ENCODE measurements at regions not wholly inside any gene's neighbourhood (a gene's known extent, or its start where the extent isn't known, plus 50 kb on each side); places are given as distances from the start of the nearest gene placed in this dataset.

DNA sequence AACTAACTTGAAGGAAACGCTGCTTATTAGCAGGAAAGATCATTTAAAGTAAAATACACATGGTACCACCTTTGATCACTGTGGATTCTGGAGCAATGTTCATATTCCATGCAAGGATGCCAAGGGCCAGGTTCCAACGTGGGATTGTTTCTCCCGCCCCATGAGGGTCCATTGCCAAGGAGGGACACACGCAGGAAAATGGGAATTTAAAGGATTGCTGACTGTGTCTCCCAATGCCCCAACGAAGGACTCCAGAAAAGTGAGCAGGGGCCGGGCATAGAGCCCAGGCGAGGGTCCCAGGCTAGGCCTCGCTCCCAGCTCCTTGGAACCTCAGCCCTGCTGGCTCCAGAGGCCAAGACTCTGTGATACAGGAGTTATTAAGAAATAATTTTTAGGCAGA is 111.2 kb downstream of the DACT2 start:
- no peak for DNase-seq (ENCODE audit: low spot score in 2 of 2)
- H3K4me1 Mint-ChIP-seq = no peaks in the 10 kb centered on the region

DNA sequence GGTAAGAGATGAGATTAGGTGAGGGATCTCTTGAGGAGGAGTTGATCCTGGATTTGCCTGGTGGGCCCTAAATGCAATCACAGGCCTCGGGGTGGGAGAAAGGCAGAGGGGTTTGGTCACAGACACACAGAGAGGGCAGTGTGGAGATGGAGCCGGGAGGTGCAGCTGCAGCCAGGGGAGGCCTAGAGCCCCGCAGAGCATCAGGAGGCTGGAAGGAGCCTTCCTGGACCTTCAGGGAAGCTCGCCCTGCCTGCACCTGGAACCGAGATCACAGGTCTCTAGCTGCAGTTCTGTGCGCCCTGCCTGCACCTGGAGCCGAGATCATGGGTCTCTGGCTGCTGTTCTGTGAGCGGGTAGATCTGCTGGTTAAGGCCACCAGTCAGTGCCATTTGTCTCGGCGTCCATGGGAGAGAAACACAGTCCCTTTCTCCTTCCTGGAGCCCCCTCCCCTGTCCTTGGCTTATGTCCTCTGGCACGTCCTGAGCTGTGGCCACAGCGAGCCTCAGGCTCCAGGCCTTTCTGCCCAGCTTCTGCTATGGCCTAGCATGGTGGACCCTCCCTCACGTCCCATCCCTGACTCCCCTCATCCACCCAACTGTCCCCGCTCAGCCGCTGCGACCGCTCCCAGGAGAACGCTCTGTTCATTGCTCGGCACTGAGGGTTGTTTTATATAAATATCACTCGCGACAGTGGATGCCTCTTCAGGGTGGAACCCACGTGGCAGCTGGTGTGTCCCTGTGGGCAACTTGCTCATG is 112.0 kb downstream of the DACT2 start:
- Mint-ChIP-seq H3K9me3 (no peaks in the 10 kb centered on the region), H3K4me1 (no peaks in the 10 kb centered on the region), H3K27ac (no peak overlapping the region), H3K36me3 (no peaks in the 10 kb centered on the region), H3K4me3 (no peak overlapping the region)
- ATAC-seq = no peak
- DNase-seq (ENCODE audit: low spot score in 2 of 2) = no peak

More for the DNA sequence above, 111.2 kb downstream of the DACT2 start:
- Mint-ChIP-seq H3K4me3 (no peak overlapping the region), H3K36me3 (no peaks in the 10 kb centered on the region), H3K27ac (no peak overlapping the region), H3K9me3 (no peaks in the 10 kb centered on the region)
- ATAC-seq = no peak

DNA sequence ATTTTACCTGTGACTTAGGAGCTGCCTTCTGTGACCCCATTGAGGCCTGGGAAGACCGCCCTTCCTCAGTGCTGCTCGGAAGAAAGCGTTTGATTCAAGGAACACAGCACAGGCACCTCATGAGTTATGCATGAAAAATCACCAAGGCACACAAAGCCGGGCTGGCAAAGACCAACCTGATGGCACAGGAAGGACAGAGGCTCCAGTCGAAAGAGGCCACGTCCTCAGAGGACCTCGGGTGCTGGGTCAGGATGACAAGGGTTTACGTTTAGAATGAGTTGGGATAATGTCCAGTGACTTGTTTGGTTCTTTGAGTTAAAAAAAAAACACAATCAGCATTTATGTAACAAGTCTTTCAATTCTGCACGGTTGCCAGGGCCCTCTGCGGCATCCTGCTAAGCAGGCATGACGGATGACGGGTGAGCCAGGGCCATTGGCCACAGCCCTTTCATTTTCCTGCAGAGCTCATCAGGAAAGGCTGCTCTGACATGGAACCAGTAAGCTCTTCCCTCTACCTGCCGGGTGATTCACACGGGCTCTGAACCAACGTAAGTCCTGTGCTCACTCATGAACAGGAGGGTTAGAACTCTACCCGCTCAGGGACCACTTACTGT is 112.8 kb downstream of the DACT2 start:
- DNase-seq (ENCODE audit: low spot score in 2 of 2) (no peak), ATAC-seq (no peak)
- Mint-ChIP-seq H3K27ac (no peak overlapping the region), H3K4me1 (no peaks in the 10 kb centered on the region), H3K9me3 (no peaks in the 10 kb centered on the region), H3K36me3 (no peaks in the 10 kb centered on the region), H3K4me3 (no peak overlapping the region)

DNA sequence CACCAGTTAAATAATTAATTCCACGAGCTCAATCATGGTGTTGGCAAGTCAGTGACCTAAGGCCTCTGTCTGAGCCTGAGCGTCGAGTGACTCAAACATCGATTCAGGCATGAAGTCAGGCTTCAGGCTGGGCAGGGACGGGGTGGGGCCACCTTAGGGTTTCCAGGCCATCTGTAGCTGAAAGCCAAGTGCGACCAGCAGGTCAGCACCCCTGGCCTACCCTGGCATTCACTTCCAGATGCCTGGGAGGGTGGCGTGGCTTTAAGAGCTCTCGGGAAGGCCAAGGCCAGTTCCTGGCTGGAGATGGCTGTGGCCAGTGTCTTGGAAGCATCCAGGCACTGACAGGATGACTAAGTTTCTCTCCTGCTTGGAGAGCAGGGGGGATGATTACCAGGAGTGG is 113.4 kb downstream of the DACT2 start:
- no peak for ATAC-seq
- Mint-ChIP-seq H3K27ac (no peak overlapping the region), H3K36me3 (no peaks in the 10 kb centered on the region)

DNA sequence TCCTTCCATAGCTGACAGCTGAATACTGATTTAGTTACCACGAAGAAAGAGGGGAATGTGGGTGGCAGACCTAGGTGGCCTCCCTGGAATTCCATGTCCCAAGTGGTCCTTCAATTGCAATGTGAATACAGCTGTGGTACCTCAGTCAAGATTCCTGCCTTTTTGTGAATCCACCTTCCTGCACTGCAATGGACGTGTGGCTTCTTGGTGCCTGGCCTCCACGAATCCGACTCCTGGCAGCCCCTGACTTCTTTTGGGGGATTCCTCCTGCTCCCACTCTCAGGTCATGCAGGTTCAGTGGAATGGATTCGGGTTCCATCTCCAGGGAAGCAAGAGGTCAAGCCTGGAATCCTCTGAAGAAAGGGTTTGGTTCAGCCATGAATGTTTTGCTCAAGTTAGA is 117.8 kb downstream of the DACT2 start:
- no peak for ATAC-seq
- no peaks in the 10 kb centered on the region for H3K36me3 Mint-ChIP-seq
- DNase-seq (ENCODE audit: low spot score in 2 of 2) = no peak
- no peaks in the 10 kb centered on the region for H3K9me3 Mint-ChIP-seq
- no peak overlapping the region for H3K27ac Mint-ChIP-seq
- no peak overlapping the region for H3K4me3 Mint-ChIP-seq
- H3K4me1 Mint-ChIP-seq = no peaks in the 10 kb centered on the region

More for the DNA sequence above, 113.4 kb downstream of the DACT2 start:
- H3K4me1 Mint-ChIP-seq = no peaks in the 10 kb centered on the region
- H3K4me3 Mint-ChIP-seq = no peak overlapping the region
- H3K9me3 Mint-ChIP-seq = no peaks in the 10 kb centered on the region
- no peak for DNase-seq (ENCODE audit: low spot score in 2 of 2)

DNA sequence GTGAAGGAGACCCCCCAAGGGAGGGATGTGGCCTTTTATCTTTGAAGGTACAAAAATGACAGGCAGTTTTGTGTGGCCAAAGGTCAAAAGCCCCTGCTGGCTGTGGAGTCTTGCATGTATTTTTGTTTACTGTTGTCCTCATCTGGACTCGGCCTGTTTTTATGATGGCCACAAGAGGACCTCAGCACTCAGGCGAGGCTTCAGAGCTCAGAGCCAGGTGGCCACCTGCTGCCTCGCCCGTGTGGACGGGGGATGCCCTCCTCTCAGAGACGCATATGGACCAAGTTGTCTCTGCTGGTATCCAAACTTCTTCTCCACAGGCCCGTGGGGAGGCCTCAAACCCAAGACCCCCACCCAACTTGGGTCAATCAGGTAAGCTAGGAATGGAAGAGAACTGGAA is 118.2 kb downstream of the DACT2 start:
- no peaks in the 10 kb centered on the region for H3K4me1 Mint-ChIP-seq
- H3K4me3 Mint-ChIP-seq = no peak overlapping the region
- no peak overlapping the region for H3K27ac Mint-ChIP-seq
- ATAC-seq (no peak), DNase-seq (ENCODE audit: low spot score in 2 of 2) (no peak)
- H3K9me3 Mint-ChIP-seq = no peaks in the 10 kb centered on the region
- no peaks in the 10 kb centered on the region for H3K36me3 Mint-ChIP-seq

DNA sequence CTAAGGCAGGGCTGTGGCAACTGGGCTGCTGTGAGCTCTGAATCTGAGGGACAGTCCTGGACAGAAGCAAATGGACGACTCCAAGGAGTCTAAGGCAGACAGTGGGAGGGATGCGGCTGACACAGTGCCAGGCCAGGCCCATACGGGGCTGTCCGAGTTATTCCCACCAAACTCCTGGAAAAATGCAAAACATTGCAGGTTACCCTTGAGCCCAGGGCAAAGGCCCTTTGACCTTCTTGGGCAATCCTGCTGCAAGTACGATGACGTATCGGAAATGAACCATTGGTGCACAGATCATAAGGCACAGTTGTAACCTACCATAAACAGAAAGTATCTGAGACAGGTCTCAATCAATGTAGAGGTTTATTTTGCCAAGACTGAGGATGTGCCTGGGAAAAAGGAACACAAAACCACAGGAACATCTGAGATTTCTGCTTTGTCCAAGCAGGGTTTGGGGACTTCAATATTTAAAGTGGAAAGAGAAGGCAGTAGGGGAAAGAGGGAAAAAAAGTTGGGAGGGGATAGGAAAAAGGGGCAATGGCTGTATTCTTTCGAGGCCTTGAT is 118.9 kb downstream of the DACT2 start:
- Mint-ChIP-seq H3K36me3 (no peaks in the 10 kb centered on the region), H3K9me3 (no peaks in the 10 kb centered on the region), H3K4me1 (no peaks in the 10 kb centered on the region), H3K4me3 (no peak overlapping the region), H3K27ac (no peak overlapping the region)
- DNase-seq (ENCODE audit: low spot score in 2 of 2) = no peak
- ATAC-seq = no peak

DNA sequence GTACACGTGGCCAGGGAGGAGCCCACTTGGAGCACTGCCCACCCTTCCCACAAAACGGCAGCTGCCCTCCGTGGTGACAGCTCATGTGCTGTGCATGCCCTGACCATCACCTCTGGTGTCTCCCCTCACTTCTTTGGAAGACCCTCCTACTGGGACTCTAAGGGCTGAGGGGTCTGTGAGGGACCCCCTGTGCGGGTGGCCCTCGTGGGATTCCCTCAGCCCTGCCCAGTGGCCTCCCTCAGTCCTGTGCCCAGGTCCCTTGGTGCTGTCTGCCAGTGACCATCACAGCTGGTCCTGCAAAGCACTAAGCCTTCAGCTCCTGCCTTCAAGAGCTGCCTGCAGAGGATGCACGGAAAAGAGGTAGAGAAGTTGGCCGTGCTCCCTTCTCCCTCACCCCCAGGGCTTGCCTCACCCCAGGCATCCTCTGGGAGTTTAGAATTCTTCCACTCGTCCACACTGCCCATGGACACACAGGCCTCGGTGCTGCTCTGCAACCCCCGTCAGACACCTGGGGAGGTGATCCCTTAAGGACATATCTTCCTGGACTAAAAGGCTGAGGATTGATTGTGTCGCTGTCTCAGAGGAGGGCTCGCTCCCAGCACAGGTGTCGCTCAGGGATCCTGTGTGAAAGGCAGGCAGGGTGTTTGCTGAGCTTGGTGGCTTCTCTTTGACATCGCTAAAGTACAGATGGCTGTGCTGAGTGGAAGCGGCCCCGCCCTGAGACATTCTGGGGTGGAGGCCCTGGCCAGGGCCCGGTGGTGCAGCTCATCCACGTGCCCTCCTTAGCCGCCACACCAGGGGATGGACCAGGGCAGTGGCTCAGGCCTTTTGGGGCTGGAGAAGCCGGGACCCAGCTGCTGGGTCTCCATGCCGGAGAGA is 119.5 kb upstream of the FRMD1 start:
- ATAC-seq (no peak), DNase-seq (ENCODE audit: low spot score in 2 of 2) (no peak)
- Mint-ChIP-seq H3K27ac (no peak overlapping the region), H3K4me3 (no peak overlapping the region), H3K4me1 (peaks cover 4% of the 10 kb centered on the region), H3K9me3 (no peaks in the 10 kb centered on the region), H3K36me3 (no peaks in the 10 kb centered on the region)

DNA sequence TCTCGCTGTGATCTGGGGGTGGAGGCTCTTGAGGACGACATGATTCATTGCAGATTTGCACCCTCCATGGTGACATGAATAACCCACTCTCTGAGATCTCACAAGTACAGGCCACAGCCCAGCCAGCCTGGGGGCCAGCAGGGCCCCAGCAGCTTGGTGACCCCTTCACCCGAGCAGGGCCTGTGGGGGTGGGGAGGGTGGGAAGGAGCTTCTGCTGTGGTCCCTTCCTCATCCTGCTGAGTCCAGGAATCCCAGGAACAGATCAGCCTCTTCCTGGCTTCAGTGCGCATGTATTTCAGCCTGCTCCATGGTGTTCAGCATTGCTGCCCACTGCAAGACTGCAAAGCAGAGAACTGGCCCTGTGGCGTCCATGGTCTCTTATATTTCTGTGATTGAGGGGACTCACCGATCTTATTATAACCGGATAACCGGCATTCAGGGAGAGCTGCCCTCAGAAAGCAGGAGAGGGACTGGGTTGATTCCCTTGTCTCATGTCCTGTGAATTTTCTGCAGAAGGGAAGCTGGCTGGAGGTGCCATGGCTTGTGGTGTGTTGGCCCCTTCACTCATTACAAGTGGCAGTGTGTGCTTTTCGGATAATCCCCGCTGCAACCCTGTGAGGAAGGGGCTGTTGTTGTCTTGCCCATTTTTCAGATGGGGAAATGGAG is 118.8 kb upstream of the FRMD1 start:
- Mint-ChIP-seq H3K4me1 (peaks cover 4% of the 10 kb centered on the region), H3K27ac (no peak overlapping the region), H3K9me3 (no peaks in the 10 kb centered on the region), H3K36me3 (no peaks in the 10 kb centered on the region), H3K4me3 (no peak overlapping the region)
- DNase-seq (ENCODE audit: low spot score in 2 of 2) = no peak
- ATAC-seq = no peak

DNA sequence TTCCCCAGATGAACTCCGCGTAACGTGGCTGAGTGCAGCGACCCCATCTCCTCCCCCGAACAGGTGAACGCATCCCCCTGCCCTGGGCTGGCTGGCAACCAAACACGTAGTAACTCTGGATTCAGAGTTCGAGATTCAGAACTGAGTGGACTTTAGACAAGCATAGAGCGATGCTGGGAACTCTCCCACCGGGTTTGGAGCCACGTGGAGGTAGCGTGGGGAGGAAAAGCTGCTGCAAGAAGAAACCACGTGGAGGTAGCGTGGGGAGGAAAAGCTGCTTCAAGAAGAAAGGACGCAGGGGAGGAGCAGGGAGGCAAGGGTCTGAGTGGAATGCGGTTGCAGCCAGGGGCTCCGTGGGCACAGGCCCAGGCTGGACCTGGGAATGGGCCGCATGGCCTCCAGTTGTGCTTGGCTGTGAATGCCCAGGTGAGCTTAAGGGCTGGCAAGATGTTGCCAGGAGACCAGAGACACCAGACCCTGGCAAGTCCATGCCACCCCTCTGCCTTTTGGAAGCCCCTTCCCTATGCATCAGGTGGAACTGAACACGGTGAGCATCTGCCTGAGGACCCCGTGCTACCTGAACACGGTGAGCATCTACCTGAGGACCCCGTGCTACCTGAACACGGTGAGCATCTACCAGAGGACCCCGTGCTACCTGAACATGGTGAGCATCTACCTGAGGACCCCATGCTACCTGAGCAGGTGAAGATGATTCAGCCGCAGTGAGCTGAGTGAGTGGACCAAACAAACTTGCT is 118.0 kb upstream of the FRMD1 start:
- peaks cover 4% of the 10 kb centered on the region for H3K4me1 Mint-ChIP-seq
- H3K27ac Mint-ChIP-seq = no peak overlapping the region
- no peaks in the 10 kb centered on the region for H3K36me3 Mint-ChIP-seq
- H3K4me3 Mint-ChIP-seq = no peak overlapping the region
- no peaks in the 10 kb centered on the region for H3K9me3 Mint-ChIP-seq
- DNase-seq (ENCODE audit: low spot score in 2 of 2) = no peak
- no peak for ATAC-seq

DNA sequence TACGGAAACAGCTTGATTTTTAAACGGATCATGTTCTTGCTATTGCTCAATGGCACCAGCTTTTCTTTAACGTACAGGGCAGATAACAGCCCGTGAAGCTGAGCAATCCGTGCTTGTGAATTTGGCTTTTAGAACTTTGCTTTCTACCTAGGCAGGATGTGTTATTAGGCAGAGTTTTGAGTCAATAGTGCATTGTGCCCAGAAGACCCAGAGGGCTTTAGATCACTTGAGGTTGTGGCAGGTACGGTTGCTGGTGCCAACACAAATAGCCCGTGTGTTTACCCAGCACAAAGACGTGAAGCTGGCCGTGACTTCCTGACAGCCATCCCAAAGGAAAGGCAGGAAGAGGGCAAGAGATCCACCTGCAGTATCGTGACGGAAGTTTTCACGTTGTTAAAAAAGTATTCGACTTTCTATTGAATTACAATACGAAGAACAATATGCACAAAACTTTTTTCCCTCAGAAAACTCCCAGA is 117.4 kb upstream of the FRMD1 start:
- H3K4me3 Mint-ChIP-seq = no peak overlapping the region
- no peak for ATAC-seq
- H3K4me1 Mint-ChIP-seq = peaks cover 4% of the 10 kb centered on the region
- no peaks in the 10 kb centered on the region for H3K9me3 Mint-ChIP-seq
- no peak overlapping the region for H3K27ac Mint-ChIP-seq
- DNase-seq (ENCODE audit: low spot score in 2 of 2) = no peak
- no peaks in the 10 kb centered on the region for H3K36me3 Mint-ChIP-seq

DNA sequence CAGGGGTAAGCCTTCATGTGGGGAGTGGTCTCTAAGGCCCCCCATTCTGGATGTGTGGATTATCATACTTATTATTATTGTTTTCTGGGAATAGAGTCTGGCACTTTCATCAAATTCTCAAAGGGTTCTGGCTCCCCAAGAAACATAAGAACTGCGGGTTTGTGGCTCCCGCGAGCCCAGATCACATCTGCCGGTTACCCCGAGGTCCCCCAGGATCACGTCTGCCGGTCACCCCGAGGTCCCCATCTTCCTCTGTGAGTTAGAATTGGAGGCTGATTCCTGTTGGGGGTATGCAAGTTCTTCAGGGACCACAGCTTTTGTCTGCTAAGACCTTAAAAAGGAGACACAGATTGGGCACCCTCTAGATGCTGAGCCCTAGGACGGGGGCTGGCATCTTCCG is 116.7 kb upstream of the FRMD1 start:
- H3K27ac Mint-ChIP-seq = no peak overlapping the region
- DNase-seq (ENCODE audit: low spot score in 2 of 2) (no peak), ATAC-seq (no peak)
- peaks cover 4% of the 10 kb centered on the region for H3K4me1 Mint-ChIP-seq
- no peaks in the 10 kb centered on the region for H3K9me3 Mint-ChIP-seq
- H3K4me3 Mint-ChIP-seq = no peak overlapping the region
- no peaks in the 10 kb centered on the region for H3K36me3 Mint-ChIP-seq

DNA sequence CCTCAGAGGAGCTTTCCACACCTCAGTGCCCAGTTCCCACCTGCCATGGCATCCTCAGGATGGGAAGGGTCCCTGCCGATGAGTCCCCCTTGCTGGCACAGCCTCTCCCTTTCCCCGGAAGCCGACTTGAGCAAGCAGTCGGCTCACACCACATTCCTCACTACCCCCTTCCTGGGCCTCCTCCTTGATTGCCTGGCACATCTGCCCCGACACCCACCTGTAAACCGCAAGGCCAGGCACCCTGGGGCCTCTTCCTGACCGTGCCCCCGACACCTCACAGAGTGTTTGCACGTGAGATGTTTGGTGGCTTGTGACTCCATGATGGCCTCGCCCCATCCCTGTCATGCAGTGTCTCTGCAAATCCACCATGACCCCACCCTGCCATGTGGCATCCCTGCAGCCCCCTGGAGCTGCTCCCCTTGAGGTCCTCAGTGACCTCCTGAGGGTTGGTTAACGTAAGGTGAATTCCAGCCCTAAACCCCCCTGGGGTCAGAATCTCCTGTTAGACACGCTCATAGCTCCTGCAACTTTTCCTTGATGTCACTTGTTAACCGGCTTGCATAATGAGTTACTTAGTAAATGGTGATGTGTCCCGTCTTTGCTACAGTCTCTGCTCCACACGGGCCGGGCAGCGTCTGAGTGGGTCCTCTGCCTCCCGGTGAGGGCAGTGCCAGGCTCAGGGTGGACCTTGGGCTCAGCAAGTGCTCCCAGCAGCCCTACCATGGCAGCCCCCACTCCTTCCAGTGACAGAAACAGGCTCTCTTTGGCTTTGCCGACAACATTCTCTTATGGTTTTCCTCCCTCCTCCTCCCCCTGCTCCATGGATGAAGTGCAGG is 115.9 kb upstream of the FRMD1 start:
- Mint-ChIP-seq H3K27ac (no peak overlapping the region), H3K9me3 (no peaks in the 10 kb centered on the region), H3K4me1 (peaks cover 4% of the 10 kb centered on the region), H3K36me3 (no peaks in the 10 kb centered on the region), H3K4me3 (no peak overlapping the region)
- DNase-seq (ENCODE audit: low spot score in 2 of 2) (no peak), ATAC-seq (no peak)
